Hepatocyte (in vitro differentiated cells): ENCODE measurements at regions not wholly inside any gene's neighbourhood (a gene's known extent, or its start where the extent isn't known, plus 50 kb on each side); places are given as distances from the start of the nearest gene placed in this dataset.

Experiments
- DNase-seq: peaks from one replicate; pipeline ENCODE4 v3.0.0-alpha.2; 2016; ENCODE audit warnings: low spot score
- H2AFZ ChIP-seq: fragments of 200-600 bp; sonication (generic); 2 replicates; pipeline ENCODE4 v1.6.0; 2016; ENCODE audit warnings: antibody characterized with exemption, mild to moderate bottlenecking
- H3K27ac ChIP-seq: fragments of 200-600 bp; sonication (generic); 2 replicates; pipeline ENCODE4 v1.5.1; 2016; ENCODE audit warnings: mild to moderate bottlenecking
- H3K27me3 ChIP-seq: fragments of 200-600 bp; sonication (generic); 2 replicates; pipeline ENCODE4 v1.6.1; 2016
- H3K36me3 ChIP-seq: fragments of 200-600 bp; sonication (generic); replicated peaks from 2 replicates; pipeline ENCODE4 v1.5.1; 2016; ENCODE audit warnings: low read depth; ENCODE audit not compliant: insufficient read depth
- H3K4me1 ChIP-seq: fragments of 200-600 bp; sonication (generic); 2 replicates; pipeline ENCODE4 v1.5.1; 2016; ENCODE audit warnings: mild to moderate bottlenecking, moderate library complexity; ENCODE audit not compliant: insufficient read depth
- H3K4me2 ChIP-seq: fragments of 200-600 bp; sonication (generic); 2 replicates; pipeline ENCODE4 v1.6.0; 2016
- H3K4me3 ChIP-seq: fragments of 200-600 bp; sonication (generic); 2 replicates; pipeline ENCODE4 v1.5.1; 2016; ENCODE audit warnings: mild to moderate bottlenecking
- H3K79me2 ChIP-seq: fragments of 200-600 bp; sonication (generic); 2 replicates; pipeline ENCODE4 v1.6.0; 2017; ENCODE audit warnings: mild to moderate bottlenecking
- H3K9me2 ChIP-seq: fragments of 200-600 bp; sonication (generic); replicated peaks from 2 replicates; pipeline ENCODE4 v1.6.0; 2017; ENCODE audit warnings: mild to moderate bottlenecking; ENCODE audit not compliant: insufficient read depth
- H3K9me3 ChIP-seq: fragments of 200-600 bp; sonication (generic); 2 replicates; pipeline ENCODE4 v1.5.1; 2016; ENCODE audit warnings: low read depth, mild to moderate bottlenecking
- H4K20me1 ChIP-seq: fragments of 200-600 bp; sonication (generic); 2 replicates; pipeline ENCODE4 v1.6.0; 2016; ENCODE audit warnings: mild to moderate bottlenecking; ENCODE audit not compliant: insufficient read depth, poor library complexity, severe bottlenecking
- EZH2 ChIP-seq: fragments of 200-600 bp; sonication (generic); IDR thresholded peaks from 2 replicates; pipeline ENCODE4 v1.6.1; 2016; ENCODE audit warnings: antibody characterized with exemption, mild to moderate bottlenecking, borderline replicate concordance
- EZH2phosphoT487 ChIP-seq: fragments of 200-600 bp; sonication (generic); IDR thresholded peaks from one replicate; pipeline ENCODE4 v1.6.1; 2018; ENCODE audit warnings: antibody characterized with exemption, mild to moderate bottlenecking, low read depth, moderate library complexity; ENCODE audit not compliant: unreplicated experiment, severe bottlenecking
- whole genome bisulfite sequencing: methylation state at CpG from one replicate; pipeline ENCODE4 v1.1.6; 2016; ENCODE audit warnings: low lambda C conversion rate; ENCODE audit errors: missing lambda C conversion rate; 5-methylcytosine and 5-hydroxymethylcytosine counted together
- TF ChIP-seq, protein P1 (sequence below): fragments of 200-600 bp; sonication (generic); IDR thresholded peaks from 2 replicates; pipeline ENCODE4 v1.5.1; 2016; ENCODE audit warnings: antibody characterized with exemption, mild to moderate bottlenecking; ENCODE audit not compliant: poor library complexity

- WGBS: 95% methylated on average over 9 of the region's 9 CpGs
- no peaks in the 10 kb centered on the region for H4K20me1 ChIP-seq
These were observed 237.8 kb downstream of the SEC61B start for GRCh38 chr9:99459919-99460318.

DNA sequence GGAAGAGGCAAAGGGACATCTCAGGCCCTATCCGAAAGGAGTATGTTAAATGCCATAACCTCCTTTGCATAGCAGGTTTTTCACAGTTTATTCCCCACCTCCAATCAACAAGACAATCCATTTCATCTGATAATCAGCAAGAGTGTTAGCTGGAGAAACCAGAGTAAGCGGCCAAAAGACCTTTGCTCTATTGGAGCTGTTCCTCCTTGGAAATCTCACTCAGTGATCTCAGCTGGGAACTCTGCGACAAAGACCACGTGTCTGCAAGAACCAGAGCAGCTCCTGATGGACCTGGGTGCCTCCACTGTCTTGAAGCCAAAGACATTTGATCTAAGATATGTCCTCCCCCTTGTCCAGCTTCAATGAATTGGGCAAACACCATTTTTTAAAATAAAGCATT lies 241.0 kb downstream of the SEC61B start:
- Histone ChIP-seq H3K27ac (no peak overlapping the region), H4K20me1 (no peaks in the 10 kb centered on the region), H3K4me2 (no peak overlapping the region), H2AFZ (no peak overlapping the region), H3K4me1 (peaks cover 11% of the 10 kb centered on the region), H3K9me3 (no peaks in the 10 kb centered on the region), H3K36me3 (no peaks in the 10 kb centered on the region), H3K27me3 (no peaks in the 10 kb centered on the region), H3K4me3 (no peak overlapping the region), H3K79me2 (no peaks in the 10 kb centered on the region), H3K9me2 (no peaks in the 10 kb centered on the region)
- WGBS: 72% methylated on average over 4 of the region's 4 CpGs
- peak; percentile 21 for DNase-seq
- TF ChIP-seq, protein P1, sequence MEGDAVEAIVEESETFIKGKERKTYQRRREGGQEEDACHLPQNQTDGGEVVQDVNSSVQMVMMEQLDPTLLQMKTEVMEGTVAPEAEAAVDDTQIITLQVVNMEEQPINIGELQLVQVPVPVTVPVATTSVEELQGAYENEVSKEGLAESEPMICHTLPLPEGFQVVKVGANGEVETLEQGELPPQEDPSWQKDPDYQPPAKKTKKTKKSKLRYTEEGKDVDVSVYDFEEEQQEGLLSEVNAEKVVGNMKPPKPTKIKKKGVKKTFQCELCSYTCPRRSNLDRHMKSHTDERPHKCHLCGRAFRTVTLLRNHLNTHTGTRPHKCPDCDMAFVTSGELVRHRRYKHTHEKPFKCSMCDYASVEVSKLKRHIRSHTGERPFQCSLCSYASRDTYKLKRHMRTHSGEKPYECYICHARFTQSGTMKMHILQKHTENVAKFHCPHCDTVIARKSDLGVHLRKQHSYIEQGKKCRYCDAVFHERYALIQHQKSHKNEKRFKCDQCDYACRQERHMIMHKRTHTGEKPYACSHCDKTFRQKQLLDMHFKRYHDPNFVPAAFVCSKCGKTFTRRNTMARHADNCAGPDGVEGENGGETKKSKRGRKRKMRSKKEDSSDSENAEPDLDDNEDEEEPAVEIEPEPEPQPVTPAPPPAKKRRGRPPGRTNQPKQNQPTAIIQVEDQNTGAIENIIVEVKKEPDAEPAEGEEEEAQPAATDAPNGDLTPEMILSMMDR: no peak
- TF ChIP-seq EZH2phosphoT487 (no peak), EZH2 (no peak)

More at GRCh38 chr9:99459919-99460318, 237.8 kb downstream of the SEC61B start:
- Histone ChIP-seq H3K9me3 (no peaks in the 10 kb centered on the region), H3K4me2 (no peak overlapping the region), H2AFZ (no peak overlapping the region), H3K4me1 (no peaks in the 10 kb centered on the region), H3K27ac (no peak overlapping the region), H3K79me2 (no peaks in the 10 kb centered on the region), H3K9me2 (no peaks in the 10 kb centered on the region), H3K36me3 (no peaks in the 10 kb centered on the region), H3K4me3 (no peak overlapping the region), H3K27me3 (no peaks in the 10 kb centered on the region)
- no peak for DNase-seq
- no peak for TF ChIP-seq EZH2phosphoT487
- no peak for TF ChIP-seq EZH2
- TF ChIP-seq, protein P1: no peak

- no peak for TF ChIP-seq EZH2phosphoT487
- TF ChIP-seq, protein P1: no peak
- no peak for TF ChIP-seq EZH2
- no peak overlapping the region for H3K27ac ChIP-seq
- H2AFZ ChIP-seq: no peak overlapping the region
- WGBS: 92% methylated on average over 4 of the region's 4 CpGs
- DNase-seq: no peak
- no peaks in the 10 kb centered on the region for H3K27me3 ChIP-seq
- H3K4me3 ChIP-seq: no peak overlapping the region
- no peak overlapping the region for H3K4me2 ChIP-seq
- H3K79me2 ChIP-seq: no peaks in the 10 kb centered on the region
- H3K36me3 ChIP-seq: no peaks in the 10 kb centered on the region
- peaks cover 11% of the 10 kb centered on the region for H3K4me1 ChIP-seq
- H3K9me2 ChIP-seq: no peaks in the 10 kb centered on the region
- H4K20me1 ChIP-seq: no peaks in the 10 kb centered on the region
- no peaks in the 10 kb centered on the region for H3K9me3 ChIP-seq
These were observed 242.5 kb downstream of the SEC61B start for GRCh38 chr9:99464568-99464967.
